Thymus (tissue), 11 donors: ENCODE measurements at regions not wholly inside any gene's neighbourhood (a gene's known extent, or its start where the extent isn't known, plus 50 kb on each side); places are given as distances from the start of the nearest gene placed in this dataset.
"Not testable (repeated sequence)": the region's sequence is repeated elsewhere in the genome, so short reads cannot be mapped to it uniquely, and the experiment has no call there.

ENCODE experiments used
- DNase-seq, 9 donors: peaks; one replicate each; pipeline ENCODE4 v3.0.0-alpha.2; 2013; ENCODE audit warnings: low spot score in 9 of 9, low read depth in 6 of 9, missing footprints in 1 of 9
- H3K27ac ChIP-seq, 2 donors: one replicate each; pipeline ENCODE4 v1.5.1; 2013; ENCODE audit warnings: control low read depth in 1 of 2, low read depth in 1 of 2, low read length in 1 of 2, mild to moderate bottlenecking in 1 of 2, moderate library complexity in 1 of 2
- H3K27me3 ChIP-seq, 2 donors: one replicate each; pipeline ENCODE4 v1.5.1; 2013; ENCODE audit warnings: low read length in 1 of 2; ENCODE audit not compliant: control insufficient read depth in 2 of 2, insufficient read depth in 1 of 2
- H3K36me3 ChIP-seq, 2 donors: one replicate each; pipeline ENCODE4 v1.5.1; 2013; ENCODE audit warnings: low read length in 1 of 2, mild to moderate bottlenecking in 1 of 2, moderate library complexity in 1 of 2; ENCODE audit not compliant: control insufficient read depth in 2 of 2, insufficient read depth in 2 of 2
- H3K4me1 ChIP-seq, 2 donors: one replicate each; pipeline ENCODE4 v1.5.1; 2013; ENCODE audit warnings: low read length in 2 of 2; ENCODE audit not compliant: control insufficient read depth in 2 of 2, insufficient read depth in 2 of 2
- H3K4me3 ChIP-seq, 2 donors: one replicate each; pipeline ENCODE4 v1.5.1; 2013; ENCODE audit warnings: low read length in 2 of 2, control low read depth in 1 of 2, mild to moderate bottlenecking in 1 of 2
- H3K9me3 ChIP-seq, 2 donors: one replicate each; pipeline ENCODE4 v1.5.1; 2013; ENCODE audit warnings: low read length in 1 of 2, mild to moderate bottlenecking in 1 of 2; ENCODE audit not compliant: control insufficient read depth in 2 of 2, insufficient read depth in 1 of 2
- WGBS: extraction: QIAGEN DNeasy Blood & Tissue Kit; methylation state at CpG from one replicate; pipeline ENCODE4 v1.1.7; 2013; 5-methylcytosine and 5-hydroxymethylcytosine counted together
- donor health status: healthy.

GRCh38 chr2:131674174-131674507 is 146.5 kb downstream of the CCDC74A start:
- DNase-seq: no peak
- no peaks in the 10 kb centered on the region for H3K36me3 ChIP-seq
- peaks cover 0 to 6% of the 10 kb centered on the region in 2 donors for H3K9me3 ChIP-seq
- peaks cover 17 to 52% of the 10 kb centered on the region in 2 donors for H3K27me3 ChIP-seq
- no peak overlapping the region for H3K4me3 ChIP-seq
- 3% methylated on average over 6 of the region's 6 CpGs for WGBS
- no peak overlapping the region for H3K27ac ChIP-seq
- H3K4me1 ChIP-seq: peaks cover 4 to 19% of the 10 kb centered on the region in 2 donors

- WGBS: 51% methylated on average over 10 of the region's 10 CpGs
- H3K36me3 ChIP-seq, H3K9me3 ChIP-seq, DNase-seq, H3K4me1 ChIP-seq, H3K27me3 ChIP-seq: not testable (repeated sequence)
- peak overlapping the region in 1 of 2 donors; percentile 52 for H3K27ac ChIP-seq
- peak overlapping the region; percentile 59 to 89 for H3K4me3 ChIP-seq
Measured at GRCh38 chr2:131681611-131682121, 154.0 kb downstream of the CCDC74A start.

GRCh38 chr2:131682122-131682944 is 154.6 kb downstream of the CCDC74A start:
- H3K9me3 ChIP-seq: no peaks in the 10 kb centered on the region
- peaks cover 2 to 8% of the 10 kb centered on the region in 2 donors for H3K4me1 ChIP-seq
- H3K36me3 ChIP-seq: no peaks in the 10 kb centered on the region
- peak overlapping the region in 1 of 2 donors; percentile 52 for H3K27ac ChIP-seq
- peak overlapping the region; percentile 59 to 89 for H3K4me3 ChIP-seq
- peak; percentile 11 to 77 (median 69) for DNase-seq
- peaks cover 0 to 2% of the 10 kb centered on the region in 2 donors for H3K27me3 ChIP-seq
- 2% methylated on average over 51 of the region's 51 CpGs for WGBS

GRCh38 chr2:131682945-131683330 is 155.2 kb downstream of the CCDC74A start:
- peak in 2 of 9 donors; percentile 28 to 30 for DNase-seq

GRCh38 chr2:131684631-131685316 is 157.1 kb downstream of the CCDC74A start:
- H3K9me3 ChIP-seq, H3K27ac ChIP-seq, H3K4me1 ChIP-seq, H3K27me3 ChIP-seq, H3K36me3 ChIP-seq, H3K4me3 ChIP-seq, DNase-seq: not testable (repeated sequence)
- WGBS: 32% methylated on average over 4 of the region's 4 CpGs

More at GRCh38 chr2:131682945-131683330, 155.2 kb downstream of the CCDC74A start:
- not testable (repeated sequence) for H3K9me3 ChIP-seq, H3K27me3 ChIP-seq, H3K36me3 ChIP-seq, H3K4me1 ChIP-seq, H3K27ac ChIP-seq
- 9% methylated on average over 9 of the region's 9 CpGs for WGBS
- peak overlapping the region; percentile 59 to 89 for H3K4me3 ChIP-seq

- H3K27ac ChIP-seq, H3K9me3 ChIP-seq, H3K27me3 ChIP-seq, DNase-seq, H3K4me1 ChIP-seq, H3K4me3 ChIP-seq, H3K36me3 ChIP-seq: not testable (repeated sequence)
- WGBS: 75% methylated on average over 6 of the region's 6 CpGs
Measured at GRCh38 chr2:131686164-131686893, 158.6 kb downstream of the CCDC74A start.

GRCh38 chr2:131686894-131687238 is 159.2 kb downstream of the CCDC74A start:
- not testable (repeated sequence) for H3K9me3 ChIP-seq, H3K36me3 ChIP-seq, H3K4me3 ChIP-seq, H3K27ac ChIP-seq, H3K27me3 ChIP-seq, H3K4me1 ChIP-seq, DNase-seq

- H3K36me3 ChIP-seq, H3K27ac ChIP-seq, H3K4me3 ChIP-seq, H3K9me3 ChIP-seq, DNase-seq, H3K4me1 ChIP-seq, H3K27me3 ChIP-seq: not testable (repeated sequence)
- WGBS: 100% methylated on average over 2 of the region's 2 CpGs
Measured at GRCh38 chr2:131689066-131689465, 161.4 kb downstream of the CCDC74A start.

GRCh38 chr2:131711268-131711667 is 183.6 kb downstream of the CCDC74A start:
- H3K9me3 ChIP-seq, H3K27me3 ChIP-seq, DNase-seq, H3K4me3 ChIP-seq, H3K27ac ChIP-seq, H3K36me3 ChIP-seq, H3K4me1 ChIP-seq: not testable (repeated sequence)
- WGBS: 69% methylated on average over 2 of the region's 2 CpGs
